Upper lobe of left lung (tissue), 6 donors: ENCODE measurements at regions not wholly inside any gene's neighbourhood (a gene's known extent, or its start where the extent isn't known, plus 50 kb on each side); places are given as distances from the start of the nearest gene placed in this dataset.

ENCODE experiments used
- ATAC-seq, 2 donors: fragments of 200-7000 bp; cut with Tn5 transposase; one replicate each; pipeline ENCODE4 v1.9.1; 2022; ENCODE audit warnings: mild to moderate bottlenecking in 2 of 2, moderate library complexity in 2 of 2; ENCODE audit not compliant: low FRiP score in 2 of 2
- DNase-seq, 2 donors: peaks; one replicate each; pipeline ENCODE4 v3.0.0-alpha.2; 2019 to 2020
- H3K27ac ChIP-seq, 4 donors: fragments of 200-600 bp; sonication (generic); one replicate each; pipeline ENCODE4 v1.5.1; 2016 to 2019
- H3K27me3 ChIP-seq, 4 donors: fragments of 200-600 bp; sonication (generic); one replicate each; pipeline ENCODE4 v1.5.1; 2017 to 2019
- H3K36me3 ChIP-seq, 4 donors: fragments of 200-600 bp; sonication (generic); one replicate each; pipeline ENCODE4 v1.5.1; 2016 to 2019
- H3K4me1 ChIP-seq, 4 donors: fragments of 200-600 bp; sonication (generic); one replicate each; pipeline ENCODE4 v1.5.1; 2018 to 2019
- H3K4me3 ChIP-seq, 4 donors: fragments of 200-600 bp; sonication (generic); one replicate each; pipeline ENCODE4 v1.5.1; 2017 to 2019; ENCODE audit warnings: mild to moderate bottlenecking in 2 of 4, moderate library complexity in 1 of 4
- H3K9me3 ChIP-seq, 4 donors: fragments of 200-600 bp; sonication (generic); one replicate each; pipeline ENCODE4 v1.5.1; 2018 to 2019
- CTCF ChIP-seq, 6 experiments: fragments of 450-650 bp in 4 of 6; fragments of 200-600 bp in 2 of 6; sonication (generic) in 2 of 6; IDR thresholded peaks; one replicate each; pipeline ENCODE4 v1.5.1; 2016 to 2019; ENCODE audit warnings: antibody characterized with exemption in 6 of 6
- EP300 ChIP-seq, 4 donors: sonication (generic); formaldehyde crosslinking; IDR thresholded peaks; one replicate each; pipeline ENCODE4 v1.5.1; 2017; ENCODE audit warnings: antibody characterized with exemption in 4 of 4, control low read depth in 2 of 4
- POLR2A ChIP-seq, 4 donors: fragments of 450-650 bp; IDR thresholded peaks; one replicate each; pipeline ENCODE4 v1.5.1; 2016 to 2017; ENCODE audit warnings: antibody characterized with exemption in 4 of 4, mild to moderate bottlenecking in 2 of 4
- POLR2AphosphoS5 ChIP-seq, 2 donors: sonication (generic); formaldehyde crosslinking; IDR thresholded peaks; one replicate each; pipeline ENCODE4 v1.5.1; 2017; ENCODE audit warnings: antibody characterized with exemption in 2 of 2
- WGBS, 2 donors: methylation state at CpG; one replicate each; pipeline ENCODE4 v1.1.5; 2017 to 2018; 5-methylcytosine and 5-hydroxymethylcytosine counted together
- donor health status: DM: no; HTN: no; CAD: no; lungs with moderate emphysema.
- donor health status: DM: no; HTN: yes; CAD: no; lungs with severe emphysema.

- WGBS, 2 donors = 81 to 87% methylated on average over 5 of the region's 5 CpGs
- Histone ChIP-seq H3K4me3 (no peak overlapping the region), H3K9me3 (no peaks in the 10 kb centered on the region), H3K27me3 (peaks cover 0 to 13% (median 0%) of the 10 kb centered on the region in 4 donors), H3K27ac (no peak overlapping the region), H3K4me1 (peaks cover 9 to 23% (median 13%) of the 10 kb centered on the region in 4 donors), H3K36me3 (no peaks in the 10 kb centered on the region)
- ATAC-seq (no peak), DNase-seq (no peak)
- no peak for TF ChIP-seq CTCF (IDR thresholded peaks at IDR 0.05)
- no peak for TF ChIP-seq POLR2AphosphoS5 (IDR thresholded peaks at IDR 0.05)
- no peak for TF ChIP-seq POLR2A (IDR thresholded peaks at IDR 0.05)
- TF ChIP-seq EP300 (IDR thresholded peaks at IDR 0.05) = no peak
Measured at GRCh38 chr3:127133971-127134370, 59.0 kb upstream of the PRR23E start.

- no peak for DNase-seq
- H3K4me3 ChIP-seq = no peak overlapping the region
- peaks cover 0 to 13% (median 0%) of the 10 kb centered on the region in 4 donors for H3K27me3 ChIP-seq
- no peak overlapping the region for H3K27ac ChIP-seq
- no peaks in the 10 kb centered on the region for H3K36me3 ChIP-seq
- no peak for ATAC-seq
- TF ChIP-seq POLR2A (IDR thresholded peaks at IDR 0.05) (no peak), EP300 (IDR thresholded peaks at IDR 0.05) (no peak), POLR2AphosphoS5 (IDR thresholded peaks at IDR 0.05) (no peak), CTCF (IDR thresholded peaks at IDR 0.05) (no peak)
- H3K4me1 ChIP-seq = peaks cover 9 to 23% (median 13%) of the 10 kb centered on the region in 4 donors
- no peaks in the 10 kb centered on the region for H3K9me3 ChIP-seq
- WGBS, 2 donors = 66 to 76% methylated on average over 7 of the region's 7 CpGs
Measured at GRCh38 chr3:127134466-127134865, 58.5 kb upstream of the PRR23E start.

GRCh38 chr3:127134887-127135240 is 58.1 kb upstream of the PRR23E start:
- Histone ChIP-seq H3K4me3 (peak overlapping the region in 3 of 4 donors; percentile 9 to 32 (median 22)), H3K4me1 (peaks cover 9 to 23% (median 13%) of the 10 kb centered on the region in 4 donors), H3K36me3 (no peaks in the 10 kb centered on the region), H3K9me3 (no peaks in the 10 kb centered on the region), H3K27ac (no peak overlapping the region), H3K27me3 (peaks cover 0 to 13% (median 0%) of the 10 kb centered on the region in 4 donors)
- TF ChIP-seq POLR2AphosphoS5 (IDR thresholded peaks at IDR 0.05) = no peak
- TF ChIP-seq POLR2A (IDR thresholded peaks at IDR 0.05) = no peak
- no peak for TF ChIP-seq EP300 (IDR thresholded peaks at IDR 0.05)
- no peak for TF ChIP-seq CTCF (IDR thresholded peaks at IDR 0.05)
- DNase-seq = no peak
- ATAC-seq = no peak
- 80 to 94% methylated on average over 5 of the region's 5 CpGs for WGBS, 2 donors

GRCh38 chr3:127135241-127136023 is 57.5 kb upstream of the PRR23E start:
- ATAC-seq (peak in 1 of 2 donors; percentile 78), DNase-seq (peak in 1 of 2 donors; percentile 90)
- peak overlapping the region in 3 of 4 donors; percentile 9 to 32 (median 22) for H3K4me3 ChIP-seq
- H3K36me3 ChIP-seq = no peaks in the 10 kb centered on the region
- no peak overlapping the region for H3K27ac ChIP-seq
- H3K4me1 ChIP-seq = peaks cover 9 to 23% (median 13%) of the 10 kb centered on the region in 4 donors
- peaks cover 0 to 13% (median 0%) of the 10 kb centered on the region in 4 donors for H3K27me3 ChIP-seq
- TF ChIP-seq POLR2AphosphoS5 (IDR thresholded peaks at IDR 0.05) (no peak), CTCF (IDR thresholded peaks at IDR 0.05) (no peak), POLR2A (IDR thresholded peaks at IDR 0.05) (no peak), EP300 (IDR thresholded peaks at IDR 0.05) (no peak)
- H3K9me3 ChIP-seq = no peaks in the 10 kb centered on the region
- 11 to 20% methylated on average over 15 to 56 of the region's 58 CpGs for WGBS, 2 donors
